ENCODE measurements at regions not wholly inside any gene's neighbourhood (a gene's known extent, or its start where the extent isn't known, plus 50 kb on each side); places are given as distances from the start of the nearest gene placed in this dataset.

DNA sequence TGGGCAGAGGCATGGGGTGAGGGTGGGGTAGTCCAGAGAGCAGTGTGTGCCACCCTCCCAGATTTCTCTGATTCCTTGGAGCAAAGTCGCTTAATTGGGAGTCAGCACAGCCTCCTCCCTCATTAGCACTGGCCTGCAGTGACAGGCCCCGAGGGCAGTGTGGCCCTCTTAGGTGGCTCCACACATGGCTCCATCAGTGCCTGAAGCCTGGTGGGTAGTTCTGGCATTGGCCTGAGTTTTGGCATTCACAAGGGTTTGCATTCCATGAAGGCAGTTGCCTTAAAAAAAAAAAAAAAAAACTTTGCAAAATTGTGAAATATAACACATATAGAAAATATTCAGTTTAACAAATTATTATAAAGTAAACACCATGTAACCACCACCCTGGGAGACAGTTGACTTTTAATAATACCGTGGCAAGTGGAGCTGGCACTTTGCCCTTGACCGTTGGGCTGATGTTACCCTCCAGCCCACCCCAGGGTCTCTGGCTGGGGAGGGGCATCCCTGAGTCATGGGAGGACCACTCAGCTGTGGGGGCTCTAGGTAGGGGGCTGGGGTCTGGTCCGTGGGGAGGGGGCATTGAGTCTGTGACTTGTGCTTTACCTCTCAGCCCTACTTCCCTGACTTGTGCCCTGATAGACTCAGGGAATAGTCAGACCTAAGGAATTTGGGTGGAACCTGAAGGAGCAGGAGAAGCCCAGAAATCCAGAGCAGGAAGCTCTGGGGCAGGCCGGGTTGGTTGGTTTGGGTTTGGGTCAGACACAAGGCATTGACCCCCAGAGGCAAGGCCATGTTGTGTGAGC, 51.3 kb upstream of the PITX1 start:
- ChIA-PET RAD21 (ENCODE audit: unreplicated experiment) (no interaction called here), POLR2A (no interaction called here), CTCF (no interaction called here), SMC1A (ENCODE audit: uncharacterized antibody, unreplicated experiment) (no interaction called here)
- Histone ChIP-seq H3K4me3 (no peak overlapping the region), H3K9me3 (replicated peaks; ENCODE audit: control insufficient read depth, insufficient read depth, low read length) (no peaks in the 10 kb centered on the region), H3K9ac (ENCODE audit: control insufficient read depth, insufficient read depth, low read length) (no peak overlapping the region), H3K79me2 (ENCODE audit: control insufficient read depth, insufficient read depth, low read length) (no peaks in the 10 kb centered on the region), H2AFZ (ENCODE audit: control insufficient read depth, low read depth, low read length) (no peak overlapping the region), H3K36me3 (ENCODE audit: control insufficient read depth in 2 of 2, insufficient read depth in 2 of 2, low read length in 1 of 2) (no peaks in the 10 kb centered on the region), H3K27me3 (replicated peaks in 1 of 2; ENCODE audit: control insufficient read depth in 2 of 2, insufficient read depth in 2 of 2, low read length in 1 of 2) (no peaks in the 10 kb centered on the region; a peak in 2 of 4 replicates), H3K27ac (ENCODE audit: control insufficient read depth, insufficient read depth) (no peak overlapping the region), H4K20me1 (ENCODE audit: control insufficient read depth, insufficient read depth) (no peaks in the 10 kb centered on the region), H3K4me2 (ENCODE audit: control insufficient read depth, insufficient read depth) (no peak overlapping the region), H3K4me1 (ENCODE audit: control insufficient read depth, insufficient read depth, low read length) (no peaks in the 10 kb centered on the region)
- TF ChIP-seq, protein P1, sequence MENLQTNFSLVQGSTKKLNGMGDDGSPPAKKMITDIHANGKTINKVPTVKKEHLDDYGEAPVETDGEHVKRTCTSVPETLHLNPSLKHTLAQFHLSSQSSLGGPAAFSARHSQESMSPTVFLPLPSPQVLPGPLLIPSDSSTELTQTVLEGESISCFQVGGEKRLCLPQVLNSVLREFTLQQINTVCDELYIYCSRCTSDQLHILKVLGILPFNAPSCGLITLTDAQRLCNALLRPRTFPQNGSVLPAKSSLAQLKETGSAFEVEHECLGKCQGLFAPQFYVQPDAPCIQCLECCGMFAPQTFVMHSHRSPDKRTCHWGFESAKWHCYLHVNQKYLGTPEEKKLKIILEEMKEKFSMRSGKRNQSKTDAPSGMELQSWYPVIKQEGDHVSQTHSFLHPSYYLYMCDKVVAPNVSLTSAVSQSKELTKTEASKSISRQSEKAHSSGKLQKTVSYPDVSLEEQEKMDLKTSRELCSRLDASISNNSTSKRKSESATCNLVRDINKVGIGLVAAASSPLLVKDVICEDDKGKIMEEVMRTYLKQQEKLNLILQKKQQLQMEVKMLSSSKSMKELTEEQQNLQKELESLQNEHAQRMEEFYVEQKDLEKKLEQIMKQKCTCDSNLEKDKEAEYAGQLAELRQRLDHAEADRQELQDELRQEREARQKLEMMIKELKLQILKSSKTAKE (IDR thresholded peaks at IDR 0.05; ENCODE audit: low read depth, poor library complexity, severe bottlenecking) = no peak
- intact Hi-C loops (cut with micrococcal nuclease; ENCODE audit: unreplicated experiment) (no loop called here), in situ Hi-C loops (cut with MboI) (no loop called here)
- no peak for ATAC-seq
- 45% methylated on average over 6 of the region's 6 CpGs for WGBS (ENCODE audit: insufficient coverage, insufficient replicate concordance, low lambda C conversion rate, missing lambda C conversion rate)
- DNase-seq (ENCODE audit: low read depth, low spot score) = no peak
- BruUV-seq (replicated peaks) = no TSS peak
- no peak for FAIRE-seq
